ENCODE measurements at regions not wholly inside any gene's neighbourhood (a gene's known extent, or its start where the extent isn't known, plus 50 kb on each side); places are given as distances from the start of the nearest gene placed in this dataset.

DNA sequence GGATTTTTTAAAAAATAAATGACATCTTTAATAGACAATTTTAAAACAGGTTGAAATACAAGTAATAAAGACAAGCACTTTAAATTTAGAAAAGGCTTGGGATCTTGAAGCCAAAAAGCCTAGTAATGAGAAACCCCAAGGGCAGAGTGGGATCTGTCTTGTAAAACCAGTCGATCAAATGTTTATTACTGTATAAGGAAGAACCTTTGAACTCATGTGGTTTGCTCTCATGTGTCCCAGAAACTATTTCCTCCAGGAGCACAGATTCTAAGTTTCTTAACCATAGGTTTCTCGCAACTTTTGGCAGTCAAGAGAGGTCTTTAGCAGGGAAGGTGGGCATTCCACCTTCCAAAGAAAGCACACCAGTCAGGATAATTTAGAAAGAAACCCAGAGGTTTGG is 541.7 kb upstream of the BTBD3 start:
- no peak for DNase-seq

- no peak for DNase-seq
Measured at GRCh38 chr20:11376420-11376819, 541.3 kb upstream of the BTBD3 start.

DNA sequence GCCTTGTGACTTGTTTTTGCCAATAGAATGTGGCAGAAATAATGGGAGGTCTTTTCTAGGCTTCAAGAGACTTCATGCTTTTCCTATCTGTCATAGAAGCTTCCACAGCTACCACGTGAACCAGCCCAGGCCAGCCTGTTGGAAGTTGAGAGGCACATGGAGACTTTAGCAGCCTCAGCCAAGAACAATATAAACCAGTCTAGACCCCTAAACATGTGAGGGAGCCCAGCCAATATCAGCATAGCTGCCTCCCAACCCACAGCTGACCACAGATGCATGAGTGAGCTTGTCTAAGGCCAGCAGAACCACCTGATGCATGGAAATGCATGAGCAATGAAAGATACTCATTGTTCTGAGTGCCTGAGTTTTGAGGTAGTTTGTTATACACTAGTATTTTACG is 540.7 kb upstream of the BTBD3 start:
- DNase-seq: no peak

DNA sequence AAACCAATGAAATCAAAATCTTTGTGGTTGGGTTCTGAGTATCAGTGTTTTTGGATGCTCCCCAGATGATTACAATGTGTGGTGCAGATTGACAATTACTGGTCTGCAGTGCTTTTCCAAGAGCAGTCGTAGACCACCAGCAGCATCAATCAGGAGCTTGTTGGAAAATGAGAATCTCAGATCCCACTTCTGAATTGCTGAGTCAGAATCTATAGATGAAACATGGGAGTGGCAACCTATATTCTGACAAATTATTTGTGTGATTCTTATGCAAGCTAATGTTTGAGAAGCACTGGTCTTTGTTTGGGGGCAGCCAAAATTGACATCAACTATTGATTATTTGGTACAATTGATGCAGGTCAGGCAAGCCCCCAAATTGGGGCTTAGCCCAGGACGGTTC is 539.9 kb upstream of the BTBD3 start:
- DNase-seq: no peak

- no peak for DNase-seq
Measured at GRCh38 chr20:11378252-11378651, 539.4 kb upstream of the BTBD3 start.

GRCh38 chr20:11379257-11380011 is 538.3 kb upstream of the BTBD3 start:
- no peak for DNase-seq

DNA sequence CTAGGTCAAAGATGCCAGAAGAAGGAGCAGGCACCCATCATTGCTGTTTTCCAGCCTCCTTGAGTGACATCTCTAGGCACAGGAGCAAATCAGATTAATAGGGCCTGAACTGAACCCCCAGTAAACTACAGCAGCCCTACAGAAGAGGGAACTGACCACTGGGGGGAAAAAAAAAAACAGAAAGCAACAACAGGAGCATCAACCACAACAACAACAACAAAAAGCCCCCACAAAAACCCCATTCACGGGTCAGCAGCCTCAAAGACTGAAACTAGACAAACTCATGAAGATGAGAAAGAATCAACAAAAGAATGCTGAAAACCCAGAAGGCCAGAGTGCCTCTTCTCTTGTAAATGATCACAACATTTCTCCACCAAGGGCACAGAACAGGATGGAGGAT is 537.4 kb upstream of the BTBD3 start:
- DNase-seq: no peak

DNA sequence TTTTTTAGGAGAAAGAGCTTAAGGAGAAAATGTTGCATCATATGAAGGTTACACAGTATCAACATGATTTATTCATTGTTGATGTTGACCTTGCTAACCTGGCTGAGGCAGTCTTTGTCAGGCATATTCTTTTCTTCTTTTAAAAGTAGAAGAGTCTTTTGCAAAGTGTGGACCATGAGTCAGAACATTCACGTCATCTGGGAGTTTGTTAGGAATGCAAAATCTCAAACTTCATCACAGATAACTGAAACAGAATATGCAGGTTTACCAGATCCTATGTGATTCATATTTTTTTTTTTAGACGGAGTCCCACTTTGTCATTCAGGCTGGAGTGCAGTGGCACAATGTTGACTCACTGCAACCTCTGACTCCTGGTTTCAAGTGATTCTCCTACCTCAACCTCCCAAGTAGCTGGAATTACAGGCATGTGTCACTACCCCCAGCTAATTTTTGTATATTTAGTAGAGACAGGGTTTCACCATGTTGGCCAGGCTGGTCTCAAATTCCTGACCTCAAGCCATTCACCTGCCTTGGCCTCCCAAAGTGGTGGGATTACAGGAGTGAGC is 530.4 kb upstream of the BTBD3 start:
- no peak for DNase-seq

DNA sequence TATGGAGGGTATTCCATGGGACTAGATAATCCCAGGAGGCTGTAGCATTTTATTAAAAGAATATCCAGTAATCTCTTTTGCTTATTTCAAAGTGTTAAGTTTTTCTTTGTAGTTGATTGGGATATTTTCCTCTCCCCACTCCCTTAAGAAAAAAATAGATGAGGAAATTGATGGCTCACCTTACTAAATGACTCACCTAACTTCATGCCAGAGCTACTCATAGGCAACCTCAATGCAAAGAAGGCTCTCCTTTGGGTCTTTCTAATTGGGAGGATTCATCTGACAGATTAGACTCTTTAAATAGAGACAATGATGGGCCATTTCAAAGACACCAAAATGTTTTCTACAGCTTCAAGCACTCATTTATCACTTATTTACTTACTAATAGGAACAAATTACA is 528.5 kb upstream of the BTBD3 start:
- DNase-seq: no peak

DNA sequence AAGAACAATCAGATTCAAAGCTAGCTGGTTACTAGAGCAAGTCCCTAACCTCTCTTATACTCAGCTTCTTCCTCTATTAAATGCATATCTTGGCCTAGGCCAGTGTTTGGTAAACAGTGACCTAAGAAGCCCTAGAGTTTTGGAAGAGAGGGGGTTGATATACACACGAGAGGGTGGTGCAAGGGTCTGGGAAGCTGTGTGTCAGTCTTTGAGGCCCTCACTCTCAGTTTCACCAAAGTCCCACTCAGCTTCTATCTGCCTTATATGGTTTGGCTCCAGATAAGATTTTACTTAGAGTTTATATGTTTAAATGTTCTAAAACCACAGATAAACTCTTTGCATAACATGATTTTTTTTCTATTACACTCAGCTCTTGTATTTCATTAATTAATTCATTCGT is 526.1 kb upstream of the BTBD3 start:
- no peak for DNase-seq

- no peak for DNase-seq
Measured at GRCh38 chr20:11394145-11394833, 523.4 kb upstream of the BTBD3 start.

DNA sequence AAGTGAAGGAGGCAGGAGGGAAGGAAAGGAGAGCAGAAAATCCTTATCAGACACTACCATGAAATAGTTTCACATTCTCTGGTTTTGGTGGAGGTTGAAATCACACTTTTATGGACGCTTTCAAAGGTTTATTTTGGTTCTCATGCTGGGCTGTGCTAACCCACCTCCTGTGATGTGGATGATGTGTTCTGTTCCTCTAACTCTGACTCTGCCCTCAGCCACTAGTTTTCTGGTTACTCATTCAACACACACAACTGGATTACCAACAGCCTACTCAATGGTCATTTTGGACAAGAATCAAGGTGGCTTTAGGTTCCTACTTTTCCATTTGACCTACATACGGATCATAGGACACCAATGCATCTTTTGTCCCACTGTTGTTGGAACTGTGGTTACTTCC is 522.1 kb upstream of the BTBD3 start:
- no peak for DNase-seq

DNA sequence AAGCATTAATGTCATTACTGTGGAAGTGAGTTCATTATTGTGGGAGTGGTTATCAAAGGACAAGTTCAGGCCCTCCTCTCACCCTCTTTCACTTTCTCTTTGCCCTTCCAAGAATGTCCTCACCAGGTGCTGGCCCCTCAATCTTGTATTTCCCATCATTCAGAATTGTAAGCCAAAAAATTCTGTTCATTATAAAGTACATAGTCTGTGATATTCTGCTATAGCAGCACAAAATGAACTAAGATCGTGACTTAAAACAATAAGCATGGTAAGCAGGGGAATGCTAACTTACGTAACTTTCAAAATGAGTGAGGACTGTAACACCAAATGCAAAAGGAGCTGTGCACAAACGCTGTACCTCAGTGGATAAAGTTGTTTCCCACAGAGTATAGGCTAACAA is 515.7 kb upstream of the BTBD3 start:
- DNase-seq: no peak

DNA sequence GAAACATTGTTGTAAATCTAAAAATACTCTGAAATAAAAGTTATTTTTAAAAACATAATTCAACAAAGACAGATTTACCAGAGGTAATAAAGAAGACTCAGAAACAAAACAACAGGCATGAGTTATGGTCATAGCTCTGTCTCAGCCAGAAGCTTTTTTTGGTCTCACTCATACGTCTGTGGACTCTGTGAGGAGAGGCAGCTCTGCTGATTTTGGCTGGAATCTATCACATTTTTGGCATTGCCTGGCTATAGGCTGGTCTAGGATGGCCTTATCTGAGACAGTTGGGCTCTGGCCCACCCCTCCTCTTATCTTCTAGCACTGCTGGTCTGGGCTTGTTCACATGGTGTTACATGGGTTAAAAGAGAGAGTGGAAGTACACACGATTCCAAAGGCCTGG is 514.0 kb upstream of the BTBD3 start:
- no peak for DNase-seq

DNA sequence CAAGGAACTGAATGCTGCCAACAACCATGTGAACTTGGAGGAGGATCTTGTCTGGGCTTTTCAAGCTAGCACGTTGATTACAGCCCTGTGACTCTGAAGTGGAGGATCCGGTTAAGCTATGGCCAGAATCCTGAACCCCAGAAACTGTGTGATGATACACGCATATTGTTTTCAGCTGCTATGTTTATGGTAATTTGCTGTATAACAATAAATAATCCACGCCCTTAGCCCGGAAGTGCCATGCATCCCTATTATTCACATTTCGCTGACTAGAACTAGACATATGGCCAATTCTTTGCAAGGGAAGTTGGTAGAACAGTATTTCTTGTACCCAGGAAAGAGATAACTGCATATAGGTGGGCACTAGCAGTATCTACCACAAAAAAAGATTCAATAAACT is 510.8 kb upstream of the BTBD3 start:
- no peak for DNase-seq

DNA sequence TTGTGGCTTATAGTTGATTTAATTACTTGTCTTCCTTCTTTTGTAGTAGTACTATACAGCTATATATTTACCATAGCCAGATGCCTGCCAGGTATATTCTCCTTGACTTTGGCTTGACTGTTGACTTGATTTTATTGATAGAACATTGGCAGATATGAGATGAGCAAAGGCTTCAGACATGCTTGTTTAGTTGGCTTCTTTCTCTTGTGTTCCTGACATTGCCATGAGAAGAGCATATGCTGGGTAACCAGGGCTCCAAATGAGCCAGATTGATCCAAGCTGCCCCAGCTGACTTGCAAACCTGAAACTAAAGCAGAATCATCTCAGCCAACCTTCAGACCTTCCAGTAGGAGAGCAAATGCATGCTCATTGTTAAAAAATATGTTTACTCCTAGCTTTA is 508.1 kb upstream of the BTBD3 start:
- no peak for DNase-seq

- no peak for DNase-seq
Measured at GRCh38 chr20:11411765-11412164, 505.9 kb upstream of the BTBD3 start.

DNA sequence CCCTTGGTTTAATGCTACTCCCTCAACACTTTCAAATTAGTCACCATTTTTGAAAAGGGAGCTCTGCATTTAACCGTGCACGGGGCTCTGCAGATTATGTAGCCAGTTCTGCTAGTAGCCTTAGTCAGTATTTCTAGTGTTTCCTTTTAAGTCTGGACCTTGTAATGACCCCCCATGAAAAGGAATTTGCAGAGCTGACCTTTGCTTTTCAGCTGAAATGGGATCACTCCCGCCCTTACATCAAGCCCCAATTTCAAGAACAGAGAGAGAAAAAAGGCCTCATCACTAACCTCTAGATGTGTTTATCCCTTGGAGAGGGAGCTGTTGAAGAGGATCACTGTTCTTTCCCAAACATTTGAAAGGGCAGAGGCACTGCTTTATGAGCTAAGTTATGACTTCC is 490.7 kb upstream of the BTBD3 start:
- no peak for DNase-seq

- no peak for DNase-seq
Measured at GRCh38 chr20:11429168-11429567, 488.5 kb upstream of the BTBD3 start.

GRCh38 chr20:11429889-11430519 is 487.7 kb upstream of the BTBD3 start:
- DNase-seq: no peak

GRCh38 chr20:11430652-11431051 is 487.0 kb upstream of the BTBD3 start:
- no peak for DNase-seq

GRCh38 chr20:11431621-11432020 is 486.1 kb upstream of the BTBD3 start:
- no peak for DNase-seq

- no peak for DNase-seq
Measured at GRCh38 chr20:11432407-11432806, 485.3 kb upstream of the BTBD3 start.
